Iris pigment epithelial cell (primary cell): ENCODE measurements at regions not wholly inside any gene's neighbourhood (a gene's known extent, or its start where the extent isn't known, plus 50 kb on each side); places are given as distances from the start of the nearest gene placed in this dataset.
"Not testable (repeated sequence)": the region's sequence is repeated elsewhere in the genome, so short reads cannot be mapped to it uniquely, and the experiment has no call there.

Source experiments
- DNase-seq: peaks from one replicate; pipeline ENCODE4 v3.0.0-alpha.2; 2011; ENCODE audit warnings: low read depth

DNA sequence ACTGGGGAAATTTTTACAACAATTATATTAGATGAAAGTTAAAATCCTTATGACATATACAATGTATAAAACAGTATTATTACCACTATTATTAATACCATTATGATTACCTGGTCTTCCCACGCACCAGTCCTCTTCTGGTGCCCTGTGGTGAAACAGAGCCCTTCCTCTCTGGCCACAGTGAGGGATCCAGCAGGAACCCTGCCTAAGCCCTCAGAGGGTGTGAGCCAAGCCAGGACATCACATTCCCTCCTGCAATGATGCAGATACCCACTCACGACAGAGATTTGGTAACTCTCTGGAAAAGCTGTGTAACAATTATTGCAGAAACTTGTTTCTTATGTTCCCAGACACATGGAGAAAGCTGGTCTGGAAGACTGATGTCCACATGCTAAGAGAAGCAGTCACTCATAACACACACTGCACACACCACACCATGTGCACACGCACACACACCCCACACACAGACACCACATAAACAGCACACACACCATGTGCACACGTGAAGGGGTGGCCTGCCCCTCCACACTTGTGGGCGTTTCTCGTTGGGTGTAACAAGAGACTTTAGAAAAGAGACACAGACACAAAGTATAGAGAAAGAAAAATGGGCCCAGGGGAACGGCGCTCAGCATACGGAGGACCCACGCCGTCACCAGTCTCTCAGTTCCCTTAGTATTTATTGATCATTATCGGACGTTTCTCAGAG, 1373.8 kb upstream of the DEFB115 start:
- not testable (repeated sequence) for DNase-seq

DNA sequence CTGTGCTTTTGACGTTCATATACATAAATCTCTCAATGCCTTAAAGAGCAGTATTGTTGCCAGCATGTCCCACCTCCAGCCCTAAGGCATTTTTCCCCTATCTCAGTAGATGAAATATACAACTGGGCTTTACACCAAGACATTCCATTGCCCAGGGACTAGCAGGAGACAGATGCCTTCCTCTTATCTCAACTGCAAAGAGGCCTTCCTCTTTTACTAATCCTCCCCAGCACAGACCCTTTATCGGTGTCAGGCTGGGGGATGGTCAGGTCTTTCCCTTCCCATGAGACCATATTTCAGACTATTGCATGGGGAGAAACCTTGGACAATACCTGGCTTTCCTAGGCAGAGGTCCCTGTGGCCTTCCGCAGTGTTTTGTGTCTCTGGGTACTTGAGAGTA, 1373.1 kb upstream of the DEFB115 start:
- DNase-seq: not testable (repeated sequence)

DNA sequence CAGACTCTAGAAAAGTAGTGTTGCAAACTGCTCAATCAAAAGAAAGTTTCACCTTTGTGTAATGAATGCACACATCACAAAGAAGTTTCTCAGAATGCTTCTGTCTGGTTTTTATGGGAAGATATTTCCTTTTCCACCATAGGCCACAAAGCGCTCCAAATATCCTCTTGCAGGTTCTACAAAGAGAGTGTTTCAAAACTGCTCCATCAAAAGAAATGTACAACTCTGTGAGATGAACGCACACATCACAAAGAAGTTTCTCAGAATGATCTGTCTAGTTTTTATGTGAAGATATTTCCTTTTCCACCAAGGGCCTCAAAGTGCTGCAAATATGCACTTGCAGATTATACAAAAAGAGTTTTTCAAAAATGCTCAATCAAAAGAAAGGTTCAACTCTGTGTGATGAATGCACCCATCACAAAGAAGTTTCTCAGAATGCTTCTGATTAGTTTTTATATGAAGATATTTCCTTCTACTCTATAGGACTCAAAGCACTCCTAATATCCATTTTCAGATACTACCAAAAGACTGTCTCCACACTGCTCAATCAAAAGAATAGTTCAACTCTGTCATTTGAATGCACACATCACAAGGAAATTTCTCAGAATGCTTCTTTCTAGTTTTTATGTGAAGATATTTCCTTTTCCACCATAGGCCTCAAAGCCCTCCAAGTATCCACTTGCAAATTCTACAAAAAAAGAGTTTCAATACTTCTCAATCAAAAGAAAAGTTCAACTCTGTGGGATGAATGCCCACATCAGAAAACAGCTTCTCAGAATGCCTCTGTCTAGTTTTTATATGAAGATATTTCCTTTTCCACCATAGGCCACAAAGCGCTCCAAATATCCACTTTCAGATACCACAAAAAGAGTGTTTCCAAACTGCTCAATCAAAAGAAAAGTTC, 1371.9 kb upstream of the DEFB115 start:
- DNase-seq: not testable (repeated sequence)

DNA sequence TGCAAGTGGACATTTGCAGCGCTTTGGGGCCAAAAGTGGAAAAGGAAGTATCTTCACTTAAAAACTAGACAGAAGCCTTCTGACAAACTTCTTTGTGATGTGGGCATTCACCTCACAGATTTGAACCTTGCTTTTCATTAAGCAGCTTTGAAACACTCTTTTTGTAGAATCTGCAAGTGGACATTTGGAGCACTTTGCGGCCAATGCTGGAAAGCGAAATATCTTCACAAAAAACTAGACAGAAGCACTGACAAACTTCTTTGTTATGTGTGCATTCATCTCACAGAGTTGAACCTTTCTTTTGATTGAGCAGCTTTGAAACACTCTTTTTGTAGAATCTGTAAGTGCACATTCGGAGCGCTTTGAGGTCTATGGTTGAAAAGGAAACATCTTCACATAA, 1365.9 kb upstream of the DEFB115 start:
- not testable (repeated sequence) for DNase-seq
